HK-2 (cell line): ENCODE measurements at regions not wholly inside any gene's neighbourhood (a gene's known extent, or its start where the extent isn't known, plus 50 kb on each side); places are given as distances from the start of the nearest gene placed in this dataset.

Source experiments
- DNase-seq: peaks from one replicate; pipeline ENCODE4 v3.0.0-alpha.2; 2018; ENCODE audit not compliant: unreplicated experiment

DNA sequence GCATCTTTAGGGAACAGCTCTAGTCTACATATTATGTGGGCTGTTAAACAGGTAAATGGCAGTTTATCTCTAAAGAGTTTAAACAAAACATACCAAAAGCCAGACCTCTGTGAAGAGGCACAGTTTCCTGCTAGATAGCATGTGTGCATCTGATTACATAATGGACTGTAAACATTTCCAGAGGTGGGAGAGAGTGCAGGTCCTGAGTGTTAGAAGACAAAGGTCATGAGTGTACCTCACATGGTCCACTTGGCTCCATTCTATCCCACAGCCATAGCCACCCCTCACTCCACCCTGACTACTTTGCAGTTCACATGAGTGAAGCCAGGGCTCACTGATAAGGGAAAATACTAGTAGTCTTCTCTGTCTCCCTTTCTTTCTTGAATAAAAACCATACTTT is 233.4 kb downstream of the MTX2 start:
- DNase-seq: no peak

DNA sequence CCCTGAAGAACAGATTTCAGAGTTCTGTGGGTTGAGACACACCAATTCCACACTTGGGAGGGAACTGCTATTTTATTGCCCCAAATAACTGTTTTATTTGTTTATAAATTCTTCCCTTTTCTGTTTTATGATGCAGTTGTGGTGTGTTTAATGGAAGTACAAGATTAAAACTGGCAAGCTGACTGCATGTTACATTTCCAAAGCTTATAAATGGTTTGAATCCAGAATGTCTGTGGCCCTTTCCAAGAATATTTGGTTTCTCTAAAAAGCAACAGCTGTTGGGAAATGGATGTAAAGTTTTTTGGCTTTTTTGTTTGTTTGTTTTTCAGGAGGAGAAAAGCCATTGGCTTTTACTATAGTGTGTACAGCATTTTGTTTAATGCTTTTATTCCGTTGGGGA is 234.5 kb downstream of the MTX2 start:
- no peak for DNase-seq

DNA sequence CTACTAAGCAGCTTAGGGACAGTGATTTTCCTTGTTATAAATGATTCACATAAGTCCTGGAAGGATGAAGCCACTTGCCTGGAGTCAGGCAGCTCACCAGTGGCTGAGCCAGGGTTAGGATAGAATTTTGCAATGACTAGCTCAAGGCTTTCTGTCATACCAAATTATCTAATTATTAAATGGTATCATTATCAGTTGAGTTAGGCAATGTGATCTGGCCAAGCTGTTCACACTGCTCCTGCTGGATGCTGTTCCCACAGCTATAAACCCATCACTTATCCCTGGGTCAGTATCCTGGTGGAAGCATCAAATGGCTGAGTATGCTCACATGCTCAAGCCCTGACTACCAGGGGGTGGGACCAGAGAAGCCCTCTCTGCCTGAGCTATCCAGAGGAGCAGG is 235.2 kb downstream of the MTX2 start:
- no peak for DNase-seq

DNA sequence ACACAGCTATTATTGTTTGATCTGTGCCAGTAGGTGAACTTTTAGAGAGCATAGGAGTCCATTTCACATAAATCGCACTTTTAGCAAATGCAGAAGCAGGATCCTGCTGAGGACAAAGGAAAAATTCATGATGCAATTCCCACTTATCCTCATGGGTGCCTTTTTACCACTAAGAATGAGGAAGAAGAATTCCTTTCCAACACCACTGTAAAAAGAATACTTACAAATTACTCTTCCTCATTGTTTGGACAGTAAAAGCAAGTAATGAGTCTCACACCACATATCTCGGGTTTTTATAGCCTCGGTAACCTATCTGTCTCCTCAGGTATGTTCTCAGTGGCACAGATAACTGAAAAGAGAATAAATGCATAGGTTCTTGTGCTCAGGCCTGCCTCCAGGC is 238.5 kb downstream of the MTX2 start:
- no peak for DNase-seq

DNA sequence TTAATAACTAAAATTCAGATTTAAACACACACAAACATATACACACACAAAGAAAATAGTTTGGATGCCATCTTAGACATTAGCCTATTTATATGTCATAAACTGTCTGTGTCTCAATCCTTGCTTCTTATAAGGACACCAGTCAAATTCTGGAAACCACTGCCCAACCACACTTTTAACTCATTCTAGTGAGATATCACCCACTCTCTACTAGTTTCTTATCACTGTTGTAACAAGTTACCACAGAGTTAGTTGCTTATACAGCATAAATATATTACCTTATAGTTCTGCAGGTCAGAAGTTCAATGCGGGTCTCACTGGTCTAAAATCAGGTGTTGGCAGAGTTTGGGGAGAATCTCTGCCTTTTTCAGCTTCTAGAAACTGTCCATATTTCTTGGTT is 239.1 kb downstream of the MTX2 start:
- no peak for DNase-seq

DNA sequence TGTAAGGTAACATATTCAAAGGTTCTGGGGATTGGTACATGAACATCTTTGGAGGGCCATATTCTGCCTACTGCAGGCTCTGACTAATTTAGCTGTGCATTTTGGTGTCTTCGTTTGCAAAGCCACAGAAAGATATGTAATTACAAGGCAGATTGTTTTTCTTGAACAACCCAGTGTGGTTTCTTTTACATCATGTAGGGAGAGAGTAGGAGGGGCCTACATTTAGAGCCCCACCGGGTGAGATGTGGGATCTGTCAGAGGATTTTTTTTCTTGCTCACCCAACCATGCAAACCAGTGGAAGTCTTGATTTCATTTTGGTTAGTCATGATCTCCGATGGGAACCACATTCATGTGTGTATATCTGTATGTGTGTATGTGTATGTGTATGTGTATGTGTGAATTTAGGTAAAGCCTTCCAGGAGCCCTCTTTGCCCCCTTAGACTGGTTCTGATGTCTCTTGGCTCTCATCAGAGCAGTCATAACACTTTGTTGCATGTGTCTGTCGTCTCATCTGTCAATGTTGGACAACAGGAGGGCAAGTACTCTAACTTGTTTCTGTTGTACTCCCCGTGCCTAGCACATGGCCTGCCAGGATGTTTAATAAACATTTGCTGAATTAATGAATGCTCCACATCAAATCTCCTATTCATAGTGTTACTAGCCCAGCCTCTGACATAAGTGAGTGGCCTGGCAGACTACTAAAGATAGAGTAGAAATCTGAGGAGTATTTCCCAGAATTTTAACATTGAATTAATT is 239.9 kb downstream of the MTX2 start:
- peak; percentile 11 for DNase-seq

DNA sequence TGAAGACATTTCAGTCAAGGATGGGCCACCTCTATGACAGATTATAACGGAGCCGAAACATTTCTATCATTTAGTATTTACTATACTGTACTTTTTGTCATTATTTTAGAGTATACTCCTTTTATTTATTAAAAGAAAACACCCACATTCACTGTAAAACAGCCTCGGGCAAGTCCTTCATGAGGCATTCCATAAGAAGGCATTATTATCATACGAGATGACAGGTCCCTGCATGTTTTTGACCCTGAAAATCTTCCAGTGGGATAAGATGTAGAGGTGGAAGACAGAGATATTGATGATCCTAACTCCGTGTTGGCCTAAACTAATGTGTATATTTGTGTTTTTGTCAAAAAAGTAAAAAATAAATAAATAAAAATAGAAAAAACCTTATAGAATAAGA is 245.0 kb downstream of the MTX2 start:
- DNase-seq: no peak

DNA sequence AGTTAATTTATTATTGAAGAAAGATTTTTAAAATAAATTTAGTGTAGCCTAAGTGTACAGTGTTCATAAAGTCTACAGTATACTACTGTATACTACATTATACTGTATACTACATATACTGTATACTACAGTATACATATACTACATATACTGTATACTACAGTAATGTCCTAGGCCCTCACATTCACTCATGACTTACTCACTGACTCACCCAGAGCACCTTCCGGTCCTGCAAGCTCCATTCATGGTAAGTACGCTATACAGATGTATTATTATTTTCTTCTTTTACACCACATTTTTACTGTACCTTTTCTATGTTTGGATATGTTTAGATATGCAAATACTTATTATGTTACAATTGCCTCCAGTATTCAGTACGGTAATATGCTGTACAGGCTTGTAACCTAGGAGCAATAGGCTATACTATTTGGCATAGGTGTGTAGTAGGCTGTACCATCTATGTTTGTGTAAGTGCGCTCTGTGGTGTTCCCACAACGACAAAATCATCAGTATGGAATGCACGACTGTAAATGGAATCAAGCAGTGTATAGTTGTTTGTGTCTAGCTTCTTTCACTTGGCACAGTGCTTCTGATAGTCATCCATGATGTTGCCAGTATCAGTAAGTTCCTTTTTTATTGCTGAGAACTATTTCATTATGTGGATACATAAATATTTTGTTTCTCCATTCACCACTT is 245.7 kb downstream of the MTX2 start:
- no peak for DNase-seq

DNA sequence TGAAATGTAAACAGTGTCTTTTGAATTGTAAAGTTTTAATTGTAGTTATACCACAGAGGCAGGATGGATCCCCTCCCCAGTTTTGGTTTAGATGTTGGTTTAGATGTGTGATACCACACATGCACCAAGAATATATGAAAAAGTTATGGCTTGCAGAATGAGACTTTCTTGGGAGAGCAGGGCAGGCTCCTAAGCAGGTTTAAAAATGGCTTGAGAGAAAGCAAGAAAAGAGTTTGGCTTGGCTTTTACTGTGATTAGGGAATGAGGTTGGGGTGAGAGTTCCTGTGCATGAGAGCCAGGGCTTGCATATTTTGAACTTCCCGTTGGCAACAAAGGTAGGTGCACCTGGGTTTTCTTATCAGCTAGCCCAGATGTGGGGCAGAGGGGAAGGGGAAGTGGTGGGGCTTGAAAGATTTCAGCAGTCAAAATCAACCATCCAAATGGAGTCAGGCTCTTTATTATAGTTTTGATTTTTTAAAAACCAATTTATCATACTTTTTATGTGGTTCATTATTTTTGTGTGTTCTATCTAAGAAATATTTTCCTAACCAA is 246.9 kb downstream of the MTX2 start:
- DNase-seq: no peak

DNA sequence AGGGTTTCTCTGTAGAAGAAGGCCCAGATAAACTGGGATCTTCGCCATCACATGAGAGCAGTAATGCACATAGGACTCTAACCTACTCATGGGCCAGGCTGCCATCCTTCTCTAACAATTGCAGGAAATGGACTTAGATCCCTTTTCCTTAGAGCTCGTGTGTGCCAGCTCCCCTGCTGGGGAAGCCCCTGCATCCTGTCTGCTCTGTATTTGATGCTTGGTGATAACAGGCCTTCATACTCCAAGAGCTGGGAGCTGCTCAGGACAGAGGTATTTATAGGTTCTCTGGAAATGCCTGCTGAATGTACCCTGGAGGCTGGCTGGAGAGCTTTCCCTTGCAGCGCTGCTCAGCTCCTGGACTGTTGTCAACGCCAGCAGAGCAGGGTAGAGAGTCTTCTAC is 249.6 kb downstream of the MTX2 start:
- no peak for DNase-seq

DNA sequence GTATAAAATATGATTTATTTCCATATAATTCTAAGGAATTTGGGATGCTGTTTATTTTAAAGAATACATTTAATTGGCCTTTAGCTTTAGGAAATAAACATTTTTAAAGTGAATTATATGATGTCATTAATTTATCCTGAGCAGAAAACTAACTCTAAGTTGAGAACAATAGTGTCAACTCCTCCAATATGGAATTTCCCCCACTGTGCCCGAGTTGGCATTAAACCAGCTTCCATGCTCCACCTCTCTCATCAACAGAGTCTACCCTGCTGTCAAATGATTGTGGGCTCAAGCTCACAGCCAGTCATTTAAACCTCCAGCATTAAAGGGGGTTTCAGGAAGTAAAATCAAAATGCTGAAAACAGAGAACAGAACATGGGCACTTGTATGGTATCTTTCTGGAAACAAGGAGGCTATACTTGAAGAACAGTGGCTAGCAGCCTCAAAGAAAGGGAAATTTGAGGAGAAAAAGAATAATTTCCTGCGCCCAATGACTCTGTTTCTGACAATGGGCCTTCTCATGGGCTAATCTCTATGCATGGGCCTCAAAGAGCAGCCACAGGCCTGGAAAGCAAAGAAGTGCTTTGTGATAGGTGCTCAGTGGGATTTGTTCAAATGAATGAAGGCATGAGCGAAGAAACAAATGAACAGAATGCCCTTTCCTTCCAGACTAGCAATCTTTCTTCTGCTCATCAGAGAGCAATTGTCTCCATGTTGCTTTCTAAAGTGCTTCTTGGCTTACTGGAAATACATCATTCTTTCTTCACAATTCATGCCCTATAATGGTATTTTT is 252.8 kb downstream of the MTX2 start:
- no peak for DNase-seq

DNA sequence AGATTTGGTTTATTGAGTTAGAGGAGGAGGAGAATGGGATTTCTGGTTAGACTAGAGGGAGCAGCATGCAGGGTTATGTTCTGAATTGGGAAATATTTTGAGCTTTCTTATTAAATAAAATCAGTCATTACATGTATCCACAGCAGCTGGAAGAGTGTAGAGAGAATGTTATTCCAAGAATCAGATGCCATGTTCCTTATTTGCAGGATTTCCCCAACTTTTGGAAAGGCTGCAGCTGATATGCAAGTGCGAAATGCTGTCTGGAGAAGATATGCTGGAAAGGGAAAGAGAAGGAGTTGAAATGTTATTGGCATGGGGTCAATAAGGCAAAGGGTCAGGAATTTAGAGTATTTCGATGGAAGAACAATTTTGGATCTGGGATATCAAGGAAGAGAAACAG is 255.8 kb downstream of the MTX2 start:
- no peak for DNase-seq

DNA sequence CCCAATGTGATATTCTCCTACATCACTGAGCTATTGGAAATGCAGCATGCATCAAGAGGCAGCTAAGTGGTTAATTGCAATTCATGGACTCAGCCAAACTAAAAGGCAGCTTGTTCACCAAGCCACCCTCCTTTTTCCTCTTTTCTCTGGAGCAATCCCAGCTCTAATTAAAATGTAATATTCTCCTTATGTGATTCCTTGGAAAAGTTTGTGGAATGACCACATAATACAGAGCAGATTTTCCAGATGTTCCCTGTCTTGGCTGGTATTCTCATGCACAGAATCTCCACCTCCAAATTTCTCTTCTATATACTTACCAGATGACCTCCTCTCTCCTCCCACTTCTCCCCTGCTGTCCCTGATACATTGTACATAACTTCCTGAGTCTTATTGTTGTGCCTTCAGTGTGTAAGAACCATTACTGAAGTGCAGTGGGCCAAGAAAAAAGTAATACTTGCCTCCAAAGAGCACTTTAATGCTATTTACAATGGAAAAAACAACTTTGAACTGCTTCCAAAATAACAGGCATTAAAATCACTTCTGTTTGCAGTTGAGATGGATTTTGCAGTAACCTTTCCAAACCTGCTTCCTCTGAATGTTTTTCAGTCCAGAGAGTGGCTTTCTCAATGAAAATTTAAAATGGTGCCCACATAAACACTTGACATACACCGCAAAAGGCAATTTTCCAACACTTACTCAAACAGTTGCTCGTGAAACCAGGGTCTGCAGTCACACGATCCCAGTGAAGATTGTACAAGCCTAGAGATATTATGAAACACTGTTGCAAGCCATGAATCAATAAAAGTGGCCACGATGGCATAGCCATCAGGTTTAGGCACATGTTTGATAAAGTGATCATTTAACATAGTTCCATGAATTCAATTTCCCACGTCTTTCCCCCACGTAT is 258.0 kb downstream of the MTX2 start:
- DNase-seq: no peak

DNA sequence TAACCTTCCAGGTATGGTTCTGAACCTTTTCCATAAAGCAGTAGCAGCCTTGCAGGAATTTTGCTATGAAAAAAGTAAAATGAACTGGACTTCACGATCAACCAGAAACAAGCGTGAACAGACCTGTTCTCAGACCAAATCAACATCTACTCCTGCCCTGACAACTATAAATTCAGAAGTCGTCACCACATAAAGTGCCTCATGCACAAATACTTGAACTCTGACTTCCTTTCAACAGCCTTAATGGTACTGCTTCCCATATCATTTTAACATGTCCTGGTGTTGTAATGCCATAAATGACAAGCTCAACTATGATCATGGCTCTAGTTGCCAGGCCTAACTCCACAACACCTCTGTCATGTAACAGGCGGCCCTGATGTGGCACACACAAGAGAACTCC is 262.4 kb downstream of the MTX2 start:
- DNase-seq: no peak

DNA sequence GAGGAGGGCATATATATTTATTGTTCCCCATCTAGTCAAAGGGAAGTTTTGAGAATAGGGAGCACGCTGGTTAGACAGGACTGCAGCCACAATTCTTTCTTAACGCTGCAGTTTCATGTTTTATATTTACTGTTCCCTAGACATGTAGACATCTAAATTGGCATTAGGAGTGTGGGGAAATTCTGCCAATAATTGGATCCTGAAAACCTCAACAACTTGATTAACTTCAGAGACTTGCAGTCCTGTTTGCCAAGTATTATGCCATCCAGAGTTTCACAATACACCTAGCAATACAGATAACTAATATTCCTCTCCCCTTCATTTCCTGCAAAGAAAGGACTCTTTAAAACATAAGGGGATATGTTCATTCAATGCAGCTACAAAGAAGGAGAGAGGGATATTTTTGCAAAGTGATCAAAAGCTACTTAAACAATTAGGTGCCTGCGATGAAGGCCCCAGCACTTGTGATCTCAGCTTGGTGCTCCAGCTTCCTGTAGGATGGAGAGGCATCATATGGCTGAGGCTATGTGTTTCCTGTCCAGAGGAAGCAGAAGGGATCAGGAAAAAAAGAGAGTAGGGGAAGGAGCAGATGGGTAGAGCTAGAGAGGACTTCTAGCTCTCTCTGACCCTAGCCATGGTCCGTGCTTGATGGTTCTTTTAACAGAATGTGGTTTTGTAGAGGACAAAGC is 264.4 kb downstream of the MTX2 start:
- no peak for DNase-seq

DNA sequence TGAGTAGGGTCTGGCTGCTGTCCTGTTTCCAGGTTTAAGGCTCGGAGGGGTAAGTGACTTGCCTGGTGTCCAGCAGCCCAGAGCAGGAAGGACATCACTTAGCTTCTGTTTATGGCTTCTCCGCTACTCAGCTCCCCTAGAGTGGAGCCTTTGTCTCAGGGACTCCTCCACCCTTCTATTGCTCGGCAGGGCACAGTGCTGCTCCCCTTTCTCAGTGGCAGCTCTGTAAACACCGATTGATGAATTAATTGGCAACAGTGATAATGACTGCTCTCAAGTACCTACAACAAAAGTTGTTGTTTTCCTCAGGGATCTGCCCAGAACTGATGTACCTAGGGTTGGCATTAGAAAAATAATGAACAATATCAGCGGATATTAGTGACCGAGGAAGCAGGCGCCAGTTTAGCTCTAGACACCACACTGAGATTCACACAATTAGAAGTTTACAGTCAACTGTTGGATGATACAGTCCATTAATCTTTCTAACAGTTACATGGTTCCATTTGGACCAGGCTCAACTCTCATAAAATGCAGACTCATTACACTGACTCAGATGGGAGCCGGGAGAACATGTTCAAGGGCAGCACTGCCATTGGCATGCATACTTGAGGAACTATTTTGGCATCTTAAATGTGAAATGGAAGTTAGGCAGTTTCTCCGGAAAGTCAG is 265.7 kb downstream of the MTX2 start:
- DNase-seq: no peak

DNA sequence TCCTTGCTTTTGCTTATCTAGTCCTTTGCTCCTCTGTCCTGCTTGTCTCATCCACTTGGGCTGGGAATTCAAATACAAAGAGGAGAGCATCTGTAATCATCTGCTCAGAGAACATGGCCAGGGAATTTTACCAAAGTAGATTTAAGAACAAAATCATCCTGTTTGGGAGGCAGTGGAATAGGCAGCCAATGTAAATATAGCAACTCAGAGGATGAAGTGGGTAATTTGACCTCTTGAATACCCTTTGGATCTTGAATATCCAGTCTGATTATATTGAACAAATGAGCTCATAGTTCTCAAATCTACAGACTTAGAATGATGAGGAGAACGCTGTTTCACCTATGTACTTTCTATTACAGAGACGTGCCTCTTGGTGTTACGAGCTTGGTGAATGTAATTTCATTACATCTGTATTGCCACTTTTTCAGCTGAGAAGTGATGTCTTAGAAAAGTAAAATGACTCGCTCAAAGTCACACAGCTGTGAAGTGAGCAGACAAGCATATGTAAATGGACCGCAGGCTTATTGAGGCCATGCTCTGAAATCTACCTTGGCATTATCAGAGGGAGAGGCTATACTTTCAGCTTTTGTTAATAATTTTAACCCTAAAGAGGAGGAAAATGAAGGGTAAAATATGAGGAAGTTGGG is 266.3 kb downstream of the MTX2 start:
- no peak for DNase-seq

DNA sequence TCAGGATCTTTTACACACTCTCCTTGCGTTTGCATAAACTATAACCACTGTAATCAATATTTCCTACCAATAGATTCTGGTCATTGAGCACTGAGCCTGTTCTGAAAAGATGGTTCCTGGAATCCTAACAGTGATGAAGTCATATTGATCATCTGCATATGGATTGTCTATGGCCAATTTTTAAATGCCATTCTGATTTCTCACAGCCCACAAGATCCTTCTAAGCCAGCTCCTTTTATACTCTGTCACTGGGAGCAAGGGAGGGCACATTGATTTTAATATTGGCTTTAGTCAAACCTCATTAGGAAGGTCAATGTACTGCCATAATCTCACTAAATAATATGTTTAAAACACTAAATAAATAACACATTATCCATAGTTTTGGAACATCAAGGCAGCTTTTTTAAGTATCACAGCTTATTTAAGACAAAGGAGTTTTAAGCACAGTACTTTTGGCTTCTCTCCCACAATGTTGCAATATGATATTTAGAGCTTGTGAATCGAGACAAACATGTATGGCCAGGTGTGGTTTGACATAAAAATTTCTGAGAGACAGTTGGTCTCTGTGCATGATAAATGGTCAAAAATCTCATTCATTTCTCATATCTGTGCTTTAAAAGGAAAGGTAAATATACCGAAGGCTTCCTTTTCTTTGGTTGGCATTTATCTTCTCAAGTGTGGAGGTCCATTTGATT is 267.3 kb downstream of the MTX2 start:
- no peak for DNase-seq

DNA sequence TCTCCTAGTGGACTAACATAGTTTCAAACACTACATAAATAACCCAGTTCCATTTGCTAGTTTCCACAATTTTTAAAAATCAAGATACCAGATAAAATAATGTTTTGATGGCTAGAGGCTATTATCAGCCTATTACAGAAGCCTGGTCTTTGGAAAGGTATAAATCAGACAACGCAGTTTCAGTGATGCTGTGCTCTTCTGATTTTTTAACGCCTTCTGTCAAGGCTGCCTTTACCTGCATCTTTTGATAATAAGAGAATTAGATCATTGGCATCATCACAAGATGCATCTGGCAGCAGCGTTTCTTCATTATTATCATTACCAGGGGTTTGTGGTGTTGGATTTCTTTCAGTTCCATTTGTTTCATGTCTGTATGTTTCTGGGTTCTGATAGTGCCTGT is 268.7 kb downstream of the MTX2 start:
- no peak for DNase-seq
